ENCODE measurements at regions not wholly inside any gene's neighbourhood (a gene's known extent, or its start where the extent isn't known, plus 50 kb on each side); places are given as distances from the start of the nearest gene placed in this dataset.

- no peaks in the 10 kb centered on the region for H3K4me1 ChIP-seq (ENCODE audit: insufficient read depth, low read length, poor library complexity, severe bottlenecking)
- no peak for DNase-seq (ENCODE audit: low spot score)
- no peak overlapping the region for H3K4me3 ChIP-seq (ENCODE audit: low read depth, low read length, poor library complexity, severe bottlenecking)
- POLR2A ChIA-PET (ENCODE audit: low non-redundant PET), result no interaction called here
- H3K27me3 ChIP-seq (replicated peaks; ENCODE audit: insufficient read depth, low read depth, low read length, poor library complexity), result no peaks in the 10 kb centered on the region
- H3K27ac ChIP-seq (ENCODE audit: low read depth, low read length, poor library complexity, severe bottlenecking), result no peak overlapping the region
- H3K36me3 ChIP-seq (ENCODE audit: insufficient read depth, low read length, poor library complexity, severe bottlenecking), result no peaks in the 10 kb centered on the region
- intact Hi-C loops (cut with micrococcal nuclease; ENCODE audit: unreplicated experiment), result no loop called here
- TF ChIP-seq CTCF (conservative IDR thresholded peaks at IDR 0.05; ENCODE audit: low read depth, low read length) (no peak), EZH2 (IDR thresholded peaks at IDR 0.05; ENCODE audit: borderline replicate concordance, low read depth, low read length, poor library complexity, severe bottlenecking) (no peak)
- BruUV-seq (replicated peaks), result no TSS peak
- H3K9me3 ChIP-seq (ENCODE audit: low read depth, low read length, poor library complexity, severe bottlenecking), result no peaks in the 10 kb centered on the region
- CTCF ChIA-PET, result no interaction called here
These were observed 153.5 kb upstream of the ZEB2 start for GRCh38 chr2:144673456-144673855.

- Histone ChIP-seq H3K4me3 (ENCODE audit: low read depth, low read length, poor library complexity, severe bottlenecking) (no peak overlapping the region), H3K9me3 (ENCODE audit: low read depth, low read length, poor library complexity, severe bottlenecking) (no peaks in the 10 kb centered on the region), H3K27ac (ENCODE audit: low read depth, low read length, poor library complexity, severe bottlenecking) (no peak overlapping the region), H3K4me1 (ENCODE audit: insufficient read depth, low read length, poor library complexity, severe bottlenecking) (no peaks in the 10 kb centered on the region), H3K36me3 (ENCODE audit: insufficient read depth, low read length, poor library complexity, severe bottlenecking) (no peaks in the 10 kb centered on the region), H3K27me3 (replicated peaks; ENCODE audit: insufficient read depth, low read depth, low read length, poor library complexity) (no peaks in the 10 kb centered on the region)
- TF ChIP-seq EZH2 (IDR thresholded peaks at IDR 0.05; ENCODE audit: borderline replicate concordance, low read depth, low read length, poor library complexity, severe bottlenecking) (no peak), CTCF (conservative IDR thresholded peaks at IDR 0.05; ENCODE audit: low read depth, low read length) (no peak)
- no peak for DNase-seq (ENCODE audit: low spot score)
- ChIA-PET POLR2A (ENCODE audit: low non-redundant PET) (no interaction called here), CTCF (no interaction called here)
- intact Hi-C loops (cut with micrococcal nuclease; ENCODE audit: unreplicated experiment), result no loop called here
- BruUV-seq (replicated peaks), result no TSS peak
These were observed 152.0 kb upstream of the ZEB2 start for GRCh38 chr2:144671695-144672455.

GRCh38 chr2:144670738-144671137 lies 150.8 kb upstream of the ZEB2 start:
- intact Hi-C loops (cut with micrococcal nuclease; ENCODE audit: unreplicated experiment), result no loop called here
- no peak for TF ChIP-seq CTCF (conservative IDR thresholded peaks at IDR 0.05; ENCODE audit: low read depth, low read length)
- no peak for TF ChIP-seq EZH2 (IDR thresholded peaks at IDR 0.05; ENCODE audit: borderline replicate concordance, low read depth, low read length, poor library complexity, severe bottlenecking)
- H3K27me3 ChIP-seq (replicated peaks; ENCODE audit: insufficient read depth, low read depth, low read length, poor library complexity), result no peaks in the 10 kb centered on the region
- H3K4me3 ChIP-seq (ENCODE audit: low read depth, low read length, poor library complexity, severe bottlenecking), result no peak overlapping the region
- H3K27ac ChIP-seq (ENCODE audit: low read depth, low read length, poor library complexity, severe bottlenecking), result no peak overlapping the region
- ChIA-PET POLR2A (ENCODE audit: low non-redundant PET) (no interaction called here), CTCF (no interaction called here)
- no peak for DNase-seq (ENCODE audit: low spot score)
- H3K9me3 ChIP-seq (ENCODE audit: low read depth, low read length, poor library complexity, severe bottlenecking), result no peaks in the 10 kb centered on the region
- no TSS peak for BruUV-seq (replicated peaks)
- no peaks in the 10 kb centered on the region for H3K36me3 ChIP-seq (ENCODE audit: insufficient read depth, low read length, poor library complexity, severe bottlenecking)
- no peaks in the 10 kb centered on the region for H3K4me1 ChIP-seq (ENCODE audit: insufficient read depth, low read length, poor library complexity, severe bottlenecking)
